ENCODE measurements at regions not wholly inside any gene's neighbourhood (a gene's known extent, or its start where the extent isn't known, plus 50 kb on each side); places are given as distances from the start of the nearest gene placed in this dataset.

- Histone ChIP-seq H3K36me3 (replicated peaks in 1 of 2; ENCODE audit: control insufficient read depth in 1 of 2, insufficient read depth in 2 of 2, low read length in 1 of 2) (no peaks in the 10 kb centered on the region), H3F3A (replicated peaks; ENCODE audit: insufficient read depth) (no peaks in the 10 kb centered on the region), H3K4me3 (ENCODE audit: low read depth in 2 of 2, low read length in 1 of 2) (no peak overlapping the region), H3K9me3 (peaks cover 22% of the 10 kb centered on the region; the same call in 1 of the 2 replicates), H3K27me3 (ENCODE audit: insufficient read depth) (no peaks in the 10 kb centered on the region), H3K9ac (no peak overlapping the region), H3K4me2 (no peak overlapping the region), H3K79me2 (ENCODE audit: insufficient read depth) (no peaks in the 10 kb centered on the region), H4K20me1 (ENCODE audit: insufficient read depth) (no peaks in the 10 kb centered on the region), H3K9me2 (no peaks in the 10 kb centered on the region), H3K4me1 (ENCODE audit: control insufficient read depth in 1 of 2, insufficient read depth in 2 of 2, low read depth in 1 of 2, low read length in 1 of 2) (no peaks in the 10 kb centered on the region), H3K27ac (ENCODE audit: low read depth in 2 of 2, low read length in 1 of 2) (no peak overlapping the region), H2AFZ (ENCODE audit: low read depth) (no peak overlapping the region)
- ChIA-PET POLR2A (no interaction called here), CTCF (no interaction called here)
- no peak for DNase-seq
- TF ChIP-seq SMC3 (IDR thresholded peaks at IDR 0.05; ENCODE audit: low read depth, low read length) (no peak), NFIC (IDR thresholded peaks at IDR 0.05; ENCODE audit: borderline replicate concordance) (no peak), RXRA (IDR thresholded peaks at IDR 0.05; ENCODE audit: borderline replicate concordance, low read depth) (no peak), GATA2 (CRISPR knock-in tag; IDR thresholded peaks at IDR 0.05) (no peak), FOXJ3 (CRISPR knock-in tag; IDR thresholded peaks at IDR 0.05) (no peak), EP300 (IDR thresholded peaks at IDR 0.05; ENCODE audit: borderline replicate concordance in 1 of 2, low read depth in 1 of 2, low read length in 1 of 2) (no peak), IRF3 (IDR thresholded peaks at IDR 0.05; ENCODE audit: low read depth, low read length) (no peak), TEAD4 (IDR thresholded peaks at IDR 0.05; ENCODE audit: borderline replicate concordance, insufficient read depth) (no peak), ZBTB33 (IDR thresholded peaks at IDR 0.05; ENCODE audit: borderline replicate concordance, low read depth) (no peak), FOXM1 (IDR thresholded peaks at IDR 0.05; ENCODE audit: low read depth) (no peak), GABPA (IDR thresholded peaks at IDR 0.05; ENCODE audit: low read depth) (no peak), FOSL2 (IDR thresholded peaks at IDR 0.05; ENCODE audit: borderline replicate concordance, low read depth) (no peak), MXI1 (IDR thresholded peaks at IDR 0.05; ENCODE audit: low read depth, low read length) (no peak), SIN3A (IDR thresholded peaks at IDR 0.05; ENCODE audit: borderline replicate concordance, low read depth, low read length) (no peak), REST (IDR thresholded peaks at IDR 0.05; ENCODE audit: low read depth, low read length) (no peak)
- TF ChIP-seq, protein P1, sequence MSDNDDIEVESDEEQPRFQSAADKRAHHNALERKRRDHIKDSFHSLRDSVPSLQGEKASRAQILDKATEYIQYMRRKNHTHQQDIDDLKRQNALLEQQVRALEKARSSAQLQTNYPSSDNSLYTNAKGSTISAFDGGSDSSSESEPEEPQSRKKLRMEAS (IDR thresholded peaks at IDR 0.05; ENCODE audit: low read depth): no peak
- TF ChIP-seq, protein P2, sequence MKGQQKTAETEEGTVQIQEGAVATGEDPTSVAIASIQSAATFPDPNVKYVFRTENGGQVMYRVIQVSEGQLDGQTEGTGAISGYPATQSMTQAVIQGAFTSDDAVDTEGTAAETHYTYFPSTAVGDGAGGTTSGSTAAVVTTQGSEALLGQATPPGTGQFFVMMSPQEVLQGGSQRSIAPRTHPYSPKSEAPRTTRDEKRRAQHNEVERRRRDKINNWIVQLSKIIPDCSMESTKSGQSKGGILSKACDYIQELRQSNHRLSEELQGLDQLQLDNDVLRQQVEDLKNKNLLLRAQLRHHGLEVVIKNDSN (IDR thresholded peaks at IDR 0.05; ENCODE audit: borderline replicate concordance, low read depth): no peak
- 24% methylated on average over 5 of the region's 5 CpGs for WGBS (ENCODE audit: low lambda C conversion rate)
These were observed 995.5 kb downstream of the MCTP2 start for GRCh38 chr15:95226835-95227234.
